Peyer's patch (tissue), 4 donors: ENCODE measurements at regions not wholly inside any gene's neighbourhood (a gene's known extent, or its start where the extent isn't known, plus 50 kb on each side); places are given as distances from the start of the nearest gene placed in this dataset.
"Not testable (repeated sequence)": the region's sequence is repeated elsewhere in the genome, so short reads cannot be mapped to it uniquely, and the experiment has no call there.

Source experiments
- DNase-seq, 3 donors: peaks; one replicate each; pipeline ENCODE4 v3.0.0-alpha.2; 2017 to 2019
- H3K27ac ChIP-seq, 4 donors: fragments of 200-600 bp; sonication (generic); one replicate each; pipeline ENCODE4 v1.5.1; 2016 to 2019
- H3K27me3 ChIP-seq, 2 donors: fragments of 200-600 bp; sonication (generic); one replicate each; pipeline ENCODE4 v1.5.1; 2019
- H3K36me3 ChIP-seq, 3 donors: fragments of 200-600 bp; sonication (generic); one replicate each; pipeline ENCODE4 v1.5.1; 2016 to 2019
- H3K4me1 ChIP-seq, 4 donors: fragments of 200-600 bp; sonication (generic); one replicate each; pipeline ENCODE4 v1.5.1; 2016 to 2019
- H3K4me3 ChIP-seq, 4 donors: fragments of 200-600 bp; sonication (generic); 1 replicate in 3 of 4; 2 replicates in 1 of 4; pipeline ENCODE4 v1.5.1; 2016 to 2019; ENCODE audit warnings: mild to moderate bottlenecking in 1 of 4
- H3K9me3 ChIP-seq, 4 donors: fragments of 200-600 bp; sonication (generic); one replicate each; pipeline ENCODE4 v1.5.1; 2016 to 2019; ENCODE audit warnings: mild to moderate bottlenecking in 1 of 4
- POLR2A ChIP-seq, 2 donors: fragments of 450-650 bp; IDR thresholded peaks; one replicate each; pipeline ENCODE4 v1.5.1; 2017; ENCODE audit warnings: antibody characterized with exemption in 2 of 2, mild to moderate bottlenecking in 2 of 2, moderate library complexity in 2 of 2
- TF ChIP-seq, protein P1 (sequence below), 6 experiments: fragments of 450-650 bp in 4 of 6; fragments of 200-600 bp in 2 of 6; sonication (generic) in 1 of 6; IDR thresholded peaks; one replicate each; pipeline ENCODE4 v1.5.1; 2017 to 2019; ENCODE audit warnings: antibody characterized with exemption in 6 of 6, mild to moderate bottlenecking in 3 of 6, moderate library complexity in 1 of 6

DNA sequence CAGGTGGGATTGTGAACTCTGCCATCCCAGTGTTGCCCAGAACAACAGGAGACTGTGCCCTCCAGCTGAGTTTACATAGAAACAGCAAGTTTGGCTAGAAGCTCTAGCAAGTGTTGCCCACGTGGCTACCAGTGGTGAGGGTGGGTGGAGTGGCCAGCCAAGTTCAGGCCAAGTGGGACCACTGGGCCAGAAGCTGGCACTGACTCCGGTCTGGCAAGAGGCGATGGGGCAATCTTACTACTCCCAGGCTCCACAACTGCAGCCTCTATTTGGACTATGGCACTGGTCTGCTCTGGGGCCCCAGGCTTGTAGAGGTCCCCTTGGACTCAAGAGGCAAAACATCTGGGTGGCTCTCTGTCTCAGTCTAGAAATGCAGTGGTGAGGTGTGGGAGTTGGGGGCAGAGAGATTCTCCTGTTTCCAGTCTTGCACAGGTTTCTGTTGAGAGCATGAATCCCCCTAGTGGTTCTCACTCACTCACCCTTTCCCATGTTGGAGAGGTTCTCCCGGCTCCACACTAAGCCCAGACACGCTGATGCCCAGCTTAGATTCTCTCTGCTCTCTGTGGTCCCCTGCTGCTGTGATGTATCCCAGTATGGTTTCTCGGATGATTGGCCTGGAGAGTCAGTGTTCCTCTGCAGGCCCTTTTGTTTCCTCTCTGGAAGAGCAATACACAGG, 615.3 kb downstream of the PDHA2 start:
- Histone ChIP-seq H3K36me3 (no peaks in the 10 kb centered on the region), H3K4me1 (no peaks in the 10 kb centered on the region), H3K27ac (no peak overlapping the region), H3K9me3 (peaks cover 0 to 7% (median 0%) of the 10 kb centered on the region in 4 donors), H3K27me3 (no peaks in the 10 kb centered on the region), H3K4me3 (no peak overlapping the region)
- TF ChIP-seq, protein P1, sequence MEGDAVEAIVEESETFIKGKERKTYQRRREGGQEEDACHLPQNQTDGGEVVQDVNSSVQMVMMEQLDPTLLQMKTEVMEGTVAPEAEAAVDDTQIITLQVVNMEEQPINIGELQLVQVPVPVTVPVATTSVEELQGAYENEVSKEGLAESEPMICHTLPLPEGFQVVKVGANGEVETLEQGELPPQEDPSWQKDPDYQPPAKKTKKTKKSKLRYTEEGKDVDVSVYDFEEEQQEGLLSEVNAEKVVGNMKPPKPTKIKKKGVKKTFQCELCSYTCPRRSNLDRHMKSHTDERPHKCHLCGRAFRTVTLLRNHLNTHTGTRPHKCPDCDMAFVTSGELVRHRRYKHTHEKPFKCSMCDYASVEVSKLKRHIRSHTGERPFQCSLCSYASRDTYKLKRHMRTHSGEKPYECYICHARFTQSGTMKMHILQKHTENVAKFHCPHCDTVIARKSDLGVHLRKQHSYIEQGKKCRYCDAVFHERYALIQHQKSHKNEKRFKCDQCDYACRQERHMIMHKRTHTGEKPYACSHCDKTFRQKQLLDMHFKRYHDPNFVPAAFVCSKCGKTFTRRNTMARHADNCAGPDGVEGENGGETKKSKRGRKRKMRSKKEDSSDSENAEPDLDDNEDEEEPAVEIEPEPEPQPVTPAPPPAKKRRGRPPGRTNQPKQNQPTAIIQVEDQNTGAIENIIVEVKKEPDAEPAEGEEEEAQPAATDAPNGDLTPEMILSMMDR (IDR thresholded peaks at IDR 0.05): no peak
- TF ChIP-seq POLR2A (IDR thresholded peaks at IDR 0.05): no peak
- DNase-seq: no peak

DNA sequence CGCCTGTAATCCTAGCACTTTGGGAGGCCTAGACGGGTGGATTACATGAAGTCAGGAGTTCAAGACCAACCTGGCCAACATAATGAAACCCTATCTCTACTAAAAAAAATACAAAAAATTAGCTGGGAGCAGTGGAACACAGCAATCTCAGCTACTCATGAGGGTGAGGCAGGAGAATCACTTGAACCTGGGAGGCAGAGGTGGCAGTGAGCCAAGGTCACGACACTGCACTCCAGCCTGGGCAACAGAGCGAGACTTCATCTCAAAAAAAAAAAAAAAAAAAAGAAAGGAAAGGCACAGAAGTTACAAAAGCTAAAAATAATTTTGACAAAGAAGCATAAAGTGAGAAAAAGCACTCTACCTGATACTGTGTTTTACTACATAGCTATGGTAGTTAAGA, 618.1 kb downstream of the PDHA2 start:
- not testable (repeated sequence) for H3K27me3 ChIP-seq

DNA sequence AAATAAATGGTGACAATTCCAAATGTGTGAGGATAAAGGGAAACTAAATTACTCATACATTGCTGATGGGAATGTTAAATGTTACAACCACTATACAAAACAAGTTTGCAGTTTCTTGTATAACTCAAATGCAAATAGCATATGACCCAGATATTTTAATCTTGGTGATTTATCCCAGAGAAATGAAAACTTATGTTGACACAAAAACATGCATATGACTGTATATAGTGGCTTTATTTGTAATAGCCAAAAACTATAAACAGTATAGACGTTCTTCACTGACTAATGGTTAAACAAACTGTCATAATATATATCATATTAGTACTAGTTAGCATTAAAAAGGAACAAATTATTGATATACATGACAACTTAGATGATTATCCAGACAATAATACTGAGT, 619.2 kb downstream of the PDHA2 start:
- H3K27ac ChIP-seq: no peak overlapping the region
- no peaks in the 10 kb centered on the region for H3K36me3 ChIP-seq

More for the DNA sequence above, 618.1 kb downstream of the PDHA2 start:
- H3K4me3 ChIP-seq, H3K27ac ChIP-seq, H3K36me3 ChIP-seq, H3K4me1 ChIP-seq, DNase-seq, H3K9me3 ChIP-seq: not testable (repeated sequence)

DNA sequence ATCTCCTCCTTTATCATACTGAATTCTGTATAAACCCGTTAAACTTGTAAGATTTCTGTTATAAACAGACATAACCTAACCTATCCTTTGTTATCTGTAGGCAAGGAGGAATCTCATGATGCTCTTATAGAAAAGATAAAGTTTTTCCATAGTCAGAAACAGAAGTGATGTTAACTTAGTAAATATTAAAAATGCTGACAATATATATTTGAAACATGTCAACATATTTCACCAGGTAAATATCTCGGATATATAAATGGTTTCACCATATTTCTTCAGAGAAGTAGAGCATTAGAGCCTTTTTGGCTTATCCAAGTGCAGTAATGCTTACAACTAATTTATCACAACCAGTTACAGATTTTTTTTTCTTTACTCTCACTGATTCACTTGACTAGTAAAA, 625.9 kb downstream of the PDHA2 start:
- no peaks in the 10 kb centered on the region for H3K9me3 ChIP-seq
- no peak overlapping the region for H3K4me3 ChIP-seq
- H3K36me3 ChIP-seq: no peaks in the 10 kb centered on the region
- DNase-seq: no peak
- TF ChIP-seq, protein P1 (IDR thresholded peaks at IDR 0.05): no peak
- TF ChIP-seq POLR2A (IDR thresholded peaks at IDR 0.05): no peak
- H3K4me1 ChIP-seq: no peaks in the 10 kb centered on the region
- H3K27ac ChIP-seq: no peak overlapping the region
- H3K27me3 ChIP-seq: no peaks in the 10 kb centered on the region

More for the DNA sequence above, 619.2 kb downstream of the PDHA2 start:
- TF ChIP-seq, protein P1 (IDR thresholded peaks at IDR 0.05): no peak
- TF ChIP-seq POLR2A (IDR thresholded peaks at IDR 0.05): no peak
- no peak for DNase-seq
- Histone ChIP-seq H3K27me3 (no peaks in the 10 kb centered on the region), H3K4me3 (no peak overlapping the region), H3K4me1 (no peaks in the 10 kb centered on the region), H3K9me3 (no peaks in the 10 kb centered on the region)

DNA sequence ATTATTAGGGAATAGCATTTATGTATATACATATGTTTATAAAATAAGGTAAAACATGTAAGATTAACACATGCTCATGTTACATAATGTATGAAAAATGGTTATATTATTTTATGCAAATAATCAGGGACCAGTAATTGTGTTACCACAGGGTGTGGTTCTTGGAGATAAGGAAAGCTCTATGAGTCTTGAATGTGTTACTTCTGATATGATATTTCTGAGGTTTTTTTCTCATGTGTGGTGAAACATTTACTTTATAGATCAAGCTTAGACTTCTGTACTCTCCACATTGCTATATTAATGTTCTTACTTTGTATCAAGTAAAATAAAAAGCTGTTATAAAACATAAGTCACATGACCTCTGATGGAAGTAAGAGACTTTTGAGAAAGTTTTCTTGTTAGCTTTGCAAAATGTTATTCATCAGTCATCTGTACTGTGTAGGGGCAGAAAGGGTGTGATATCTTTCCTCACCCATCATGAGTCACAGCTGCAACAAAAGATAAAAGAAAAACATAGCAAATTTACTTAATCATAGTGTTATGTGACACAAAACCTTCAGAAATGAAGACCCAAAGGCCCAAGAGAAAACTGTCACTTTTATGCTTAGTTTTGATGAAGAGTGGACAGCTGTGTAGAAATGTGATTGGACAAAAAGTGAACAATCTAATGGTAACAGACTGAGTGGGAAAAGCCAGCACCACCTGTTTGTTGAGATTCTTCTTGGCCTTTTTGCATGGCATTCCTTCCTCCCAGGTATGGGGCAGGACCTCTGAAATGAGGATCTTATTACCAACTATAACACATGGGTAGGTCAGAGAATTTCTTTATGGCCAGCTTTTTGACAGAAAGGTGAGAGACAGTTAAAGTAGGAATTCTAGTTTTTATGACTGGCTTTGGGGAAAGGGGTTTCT, 632.3 kb downstream of the PDHA2 start:
- no peaks in the 10 kb centered on the region for H3K27me3 ChIP-seq
- H3K4me3 ChIP-seq: no peak overlapping the region
- no peak for DNase-seq
- no peaks in the 10 kb centered on the region for H3K36me3 ChIP-seq
- H3K27ac ChIP-seq: no peak overlapping the region
- TF ChIP-seq, protein P1 (IDR thresholded peaks at IDR 0.05): no peak
- no peak for TF ChIP-seq POLR2A (IDR thresholded peaks at IDR 0.05)
- no peaks in the 10 kb centered on the region for H3K4me1 ChIP-seq
- H3K9me3 ChIP-seq: no peaks in the 10 kb centered on the region

DNA sequence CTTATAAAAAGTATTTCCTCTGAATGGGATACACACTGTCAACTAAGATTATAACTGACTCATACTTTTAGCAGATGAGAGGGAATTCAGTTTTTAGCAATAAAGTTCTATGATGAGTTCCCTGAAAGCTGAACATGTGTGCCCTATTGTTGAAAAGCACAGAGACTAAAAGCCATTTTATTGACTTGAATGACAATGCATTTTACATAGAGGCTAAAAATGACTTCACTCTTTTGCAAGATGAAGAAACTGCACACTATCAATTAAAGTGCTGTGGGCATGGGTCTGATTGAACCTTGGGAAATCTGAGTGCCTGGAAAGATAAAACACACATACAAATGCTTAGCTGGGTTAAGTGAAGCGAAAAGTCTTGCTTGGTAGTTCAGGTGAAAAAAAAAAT, 633.4 kb downstream of the PDHA2 start:
- DNase-seq: no peak
- no peaks in the 10 kb centered on the region for H3K4me1 ChIP-seq
- TF ChIP-seq, protein P1 (IDR thresholded peaks at IDR 0.05): no peak
- no peak for TF ChIP-seq POLR2A (IDR thresholded peaks at IDR 0.05)
- H3K4me3 ChIP-seq: no peak overlapping the region
- H3K36me3 ChIP-seq: no peaks in the 10 kb centered on the region
- no peaks in the 10 kb centered on the region for H3K27me3 ChIP-seq
- H3K27ac ChIP-seq: no peak overlapping the region
- H3K9me3 ChIP-seq: no peaks in the 10 kb centered on the region
